Breast epithelium (tissue), 4 donors: ENCODE measurements at regions not wholly inside any gene's neighbourhood (a gene's known extent, or its start where the extent isn't known, plus 50 kb on each side); places are given as distances from the start of the nearest gene placed in this dataset.

Experiments used
- DNase-seq, 2 donors: peaks; one replicate each; pipeline ENCODE4 v3.0.0-alpha.2; 2019; ENCODE audit warnings: low spot score in 2 of 2
- H3K27ac ChIP-seq, 2 donors: fragments of 200-600 bp; sonication (generic) in 1 of 2; one replicate each; pipeline ENCODE4 v1.5.1; 2016 to 2019; ENCODE audit warnings: mild to moderate bottlenecking in 1 of 2
- H3K27me3 ChIP-seq, 2 donors: fragments of 200-600 bp; sonication (generic) in 1 of 2; one replicate each; pipeline versions ENCODE4 v1.5.1 to v1.6.0; 2017 to 2019; ENCODE audit warnings: control low read depth in 1 of 2, mild to moderate bottlenecking in 1 of 2
- H3K36me3 ChIP-seq: fragments of 200-600 bp; one replicate; pipeline ENCODE4 v1.5.1; 2019
- H3K4me1 ChIP-seq, 2 donors: fragments of 200-600 bp; sonication (generic); one replicate each; pipeline ENCODE4 v1.5.1; 2016 to 2019; ENCODE audit warnings: control low read depth in 1 of 2
- H3K4me3 ChIP-seq, 3 donors: fragments of 200-600 bp; sonication (generic); 1 replicate in 2 of 3; 2 replicates in 1 of 3; pipeline ENCODE4 v1.5.1; 2016 to 2019; ENCODE audit warnings: mild to moderate bottlenecking in 3 of 3, moderate library complexity in 2 of 3
- H3K9me3 ChIP-seq, 2 donors: fragments of 200-600 bp; sonication (generic) in 1 of 2; one replicate each; pipeline ENCODE4 v1.5.1; 2016 to 2019; ENCODE audit warnings: control low read depth in 1 of 2
- CTCF ChIP-seq, 3 donors: fragments of 450-650 bp; IDR thresholded peaks; one replicate each; pipeline ENCODE4 v1.5.1; 2016 to 2017; ENCODE audit warnings: antibody characterized with exemption in 3 of 3, mild to moderate bottlenecking in 3 of 3, moderate library complexity in 3 of 3
- POLR2A ChIP-seq: fragments of 450-650 bp; IDR thresholded peaks from one replicate; pipeline ENCODE4 v1.6.1; 2016; ENCODE audit warnings: antibody characterized with exemption, mild to moderate bottlenecking, moderate library complexity
- POLR2AphosphoS5 ChIP-seq, 3 donors: sonication (generic); formaldehyde crosslinking; IDR thresholded peaks; one replicate each; pipeline ENCODE4 v1.6.1; 2017; ENCODE audit warnings: antibody characterized with exemption in 3 of 3
- intact Hi-C: fragments of 100-400 bp; cut with DNase I; formaldehyde crosslinking; loops from one replicate; pipeline ENCODE4 v1.15.1; 2023; ENCODE audit warnings: low total_unique reads

- no peaks in the 10 kb centered on the region for H3K27me3 ChIP-seq
- H3K4me3 ChIP-seq = no peak overlapping the region
- H3K9me3 ChIP-seq = no peaks in the 10 kb centered on the region
- no peak for DNase-seq
- H3K36me3 ChIP-seq = no peaks in the 10 kb centered on the region
- TF ChIP-seq POLR2A (no peak), CTCF (IDR thresholded peaks at IDR 0.05) (no peak), POLR2AphosphoS5 (IDR thresholded peaks at IDR 0.05) (no peak)
- no peaks in the 10 kb centered on the region for H3K4me1 ChIP-seq
- H3K27ac ChIP-seq = no peak overlapping the region
- intact Hi-C loops = no loop called here
Measured at GRCh38 chr5:165477546-165477945, 1972.1 kb downstream of the MAT2B start.

- TF ChIP-seq POLR2AphosphoS5 (IDR thresholded peaks at IDR 0.05) = no peak
- no peak for TF ChIP-seq CTCF (IDR thresholded peaks at IDR 0.05)
- no peak for TF ChIP-seq POLR2A
- no peak overlapping the region for H3K27ac ChIP-seq
- no peak for DNase-seq
- intact Hi-C loops = no loop called here
- H3K4me1 ChIP-seq = no peaks in the 10 kb centered on the region
- no peaks in the 10 kb centered on the region for H3K27me3 ChIP-seq
- no peak overlapping the region for H3K4me3 ChIP-seq
- no peaks in the 10 kb centered on the region for H3K36me3 ChIP-seq
- H3K9me3 ChIP-seq = no peaks in the 10 kb centered on the region
Measured at GRCh38 chr5:165495829-165496380, 1990.5 kb downstream of the MAT2B start.

GRCh38 chr5:165497707-165498106, 1992.3 kb downstream of the MAT2B start:
- Histone ChIP-seq H3K9me3 (no peaks in the 10 kb centered on the region), H3K36me3 (no peaks in the 10 kb centered on the region), H3K4me1 (no peaks in the 10 kb centered on the region), H3K27ac (no peak overlapping the region), H3K27me3 (no peaks in the 10 kb centered on the region), H3K4me3 (no peak overlapping the region)
- no peak for DNase-seq
- no peak for TF ChIP-seq CTCF (IDR thresholded peaks at IDR 0.05)
- TF ChIP-seq POLR2AphosphoS5 (IDR thresholded peaks at IDR 0.05) = no peak
- no peak for TF ChIP-seq POLR2A
- intact Hi-C loops = no loop called here

- H3K4me3 ChIP-seq = peak overlapping the region in 1 of 3 donors; percentile 26
- H3K36me3 ChIP-seq = no peaks in the 10 kb centered on the region
- H3K27ac ChIP-seq = no peak overlapping the region
- TF ChIP-seq POLR2AphosphoS5 (IDR thresholded peaks at IDR 0.05) (no peak), POLR2A (no peak), CTCF (IDR thresholded peaks at IDR 0.05) (no peak)
- no peaks in the 10 kb centered on the region for H3K27me3 ChIP-seq
- DNase-seq = no peak
- H3K9me3 ChIP-seq = peaks cover 6 to 14% of the 10 kb centered on the region in 2 donors
- H3K4me1 ChIP-seq = no peaks in the 10 kb centered on the region
- intact Hi-C loops = no loop called here
Measured at GRCh38 chr5:165502893-165503691, 1997.7 kb downstream of the MAT2B start.

- Histone ChIP-seq H3K36me3 (no peaks in the 10 kb centered on the region), H3K27me3 (no peaks in the 10 kb centered on the region), H3K9me3 (peaks cover 6 to 17% of the 10 kb centered on the region in 2 donors), H3K27ac (no peak overlapping the region), H3K4me3 (no peak overlapping the region), H3K4me1 (no peaks in the 10 kb centered on the region)
- DNase-seq = no peak
- TF ChIP-seq CTCF (IDR thresholded peaks at IDR 0.05) = no peak
- intact Hi-C loops = loop anchor here (2.0 kb wide), 1 partner anchor 36 kb away; no protein-coding TSS in a partner anchor
Measured at GRCh38 chr5:165504674-165505073, 1999.3 kb downstream of the MAT2B start.
